GM18867 (cell line): ENCODE measurements at regions not wholly inside any gene's neighbourhood (a gene's known extent, or its start where the extent isn't known, plus 50 kb on each side); places are given as distances from the start of the nearest gene placed in this dataset.
"Not testable (repeated sequence)": the region's sequence is repeated elsewhere in the genome, so short reads cannot be mapped to it uniquely, and the experiment has no call there.

ENCODE experiments used
- ATAC-seq: cut with Tn5 transposase; IDR thresholded peaks from one replicate; pipeline ENCODE4 v1.9.1; 2021; ENCODE audit warnings: mild to moderate bottlenecking, moderate library complexity; ENCODE audit not compliant: unreplicated experiment

- ATAC-seq = not testable (repeated sequence)
These were observed 2805.9 kb downstream of the RPIA start for GRCh38 chr2:91497129-91498064.

GRCh38 chr2:91498065-91498449, 2806.6 kb downstream of the RPIA start:
- not testable (repeated sequence) for ATAC-seq

GRCh38 chr2:91498513-91499250, 2807.2 kb downstream of the RPIA start:
- not testable (repeated sequence) for ATAC-seq

GRCh38 chr2:91499431-91500050, 2808.1 kb downstream of the RPIA start:
- not testable (repeated sequence) for ATAC-seq

- ATAC-seq = not testable (repeated sequence)
These were observed 2808.9 kb downstream of the RPIA start for GRCh38 chr2:91500246-91500977.

- ATAC-seq = not testable (repeated sequence)
These were observed 2809.5 kb downstream of the RPIA start for GRCh38 chr2:91500978-91501310.

GRCh38 chr2:91501481-91502080, 2810.1 kb downstream of the RPIA start:
- not testable (repeated sequence) for ATAC-seq

GRCh38 chr2:91503572-91503958, 2812.1 kb downstream of the RPIA start:
- not testable (repeated sequence) for ATAC-seq

- ATAC-seq = not testable (repeated sequence)
These were observed 2812.7 kb downstream of the RPIA start for GRCh38 chr2:91503959-91504741.

GRCh38 chr2:91508816-91509215, 2817.3 kb downstream of the RPIA start:
- ATAC-seq = not testable (repeated sequence)

- ATAC-seq = not testable (repeated sequence)
These were observed 2817.8 kb downstream of the RPIA start for GRCh38 chr2:91509276-91509675.

- ATAC-seq = not testable (repeated sequence)
These were observed 2819.7 kb downstream of the RPIA start for GRCh38 chr2:91511166-91511565.

GRCh38 chr2:91515966-91516365, 2824.5 kb downstream of the RPIA start:
- ATAC-seq = not testable (repeated sequence)

- not testable (repeated sequence) for ATAC-seq
These were observed 2825.2 kb downstream of the RPIA start for GRCh38 chr2:91516669-91517068.

GRCh38 chr2:91517846-91518245, 2826.4 kb downstream of the RPIA start:
- ATAC-seq = not testable (repeated sequence)

GRCh38 chr2:91518361-91518981, 2827.0 kb downstream of the RPIA start:
- not testable (repeated sequence) for ATAC-seq

- ATAC-seq = not testable (repeated sequence)
These were observed 2827.9 kb downstream of the RPIA start for GRCh38 chr2:91519359-91519758.

- not testable (repeated sequence) for ATAC-seq
These were observed 2828.4 kb downstream of the RPIA start for GRCh38 chr2:91519914-91520313.

- ATAC-seq = not testable (repeated sequence)
These were observed 2829.1 kb downstream of the RPIA start for GRCh38 chr2:91520523-91520922.
